ENCODE measurements at regions not wholly inside any gene's neighbourhood (a gene's known extent, or its start where the extent isn't known, plus 50 kb on each side); places are given as distances from the start of the nearest gene placed in this dataset.
A peak's percentile ranks its signal among the peaks of the same experiment; 100 is the strongest.

DNA sequence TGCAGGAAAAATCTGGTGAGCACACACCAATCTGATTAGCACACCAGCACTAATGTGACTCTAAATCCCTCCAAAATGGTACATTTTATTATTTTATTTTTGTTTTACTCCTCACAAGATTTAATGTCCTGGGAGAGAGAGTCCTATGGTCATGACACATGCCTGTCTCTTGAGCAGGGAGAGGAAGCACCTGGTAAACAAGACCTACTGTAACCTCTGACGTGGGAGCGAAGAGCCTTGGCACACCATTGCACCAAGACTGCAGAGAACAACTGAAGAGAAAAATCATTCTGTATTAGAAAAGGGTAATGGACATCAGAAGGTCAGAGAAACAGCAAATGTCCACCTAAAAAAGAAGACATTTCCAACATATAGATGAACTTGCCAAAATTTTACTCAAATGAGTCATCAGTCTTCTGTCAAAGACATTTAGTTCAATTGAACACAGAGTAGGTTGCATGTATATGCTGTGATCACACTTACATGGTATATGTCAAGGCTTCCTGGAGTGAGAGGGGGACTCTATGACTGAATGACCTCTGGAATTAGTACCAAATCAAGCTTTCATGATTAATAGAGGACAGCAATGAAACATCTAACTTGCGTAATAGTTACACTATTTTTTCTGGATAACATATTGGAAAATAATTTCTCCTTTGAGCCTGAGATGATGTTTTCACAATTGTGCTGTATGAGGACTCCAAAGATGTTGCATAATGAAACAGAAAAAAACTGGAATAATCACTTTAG is 186.9 kb upstream of the FLRT2 start:
- Histone ChIP-seq H3K4me1 (ENCODE audit: control insufficient read depth in 5 of 5, insufficient read depth in 5 of 5, low read length in 5 of 5) (peaks cover 0 to 15% (median 0%) of the 10 kb centered on the region in 5 donors), H3K9me3 (ENCODE audit: control insufficient read depth in 4 of 4, insufficient read depth in 3 of 4, low read length in 3 of 4) (no peaks in the 10 kb centered on the region), H3K4me3 (no peak overlapping the region), H3K27ac (ENCODE audit: low read depth in 1 of 2, low read length in 1 of 2) (no peak overlapping the region), H3K27me3 (ENCODE audit: control insufficient read depth in 3 of 3, insufficient read depth in 3 of 3, low read length in 2 of 3) (no peaks in the 10 kb centered on the region), H3K36me3 (ENCODE audit: control insufficient read depth in 4 of 4, insufficient read depth in 4 of 4, low read length in 4 of 4) (no peaks in the 10 kb centered on the region), H3K9ac (ENCODE audit: insufficient read depth in 1 of 2, low read length in 2 of 2) (no peak overlapping the region)
- TF ChIP-seq, protein P1, sequence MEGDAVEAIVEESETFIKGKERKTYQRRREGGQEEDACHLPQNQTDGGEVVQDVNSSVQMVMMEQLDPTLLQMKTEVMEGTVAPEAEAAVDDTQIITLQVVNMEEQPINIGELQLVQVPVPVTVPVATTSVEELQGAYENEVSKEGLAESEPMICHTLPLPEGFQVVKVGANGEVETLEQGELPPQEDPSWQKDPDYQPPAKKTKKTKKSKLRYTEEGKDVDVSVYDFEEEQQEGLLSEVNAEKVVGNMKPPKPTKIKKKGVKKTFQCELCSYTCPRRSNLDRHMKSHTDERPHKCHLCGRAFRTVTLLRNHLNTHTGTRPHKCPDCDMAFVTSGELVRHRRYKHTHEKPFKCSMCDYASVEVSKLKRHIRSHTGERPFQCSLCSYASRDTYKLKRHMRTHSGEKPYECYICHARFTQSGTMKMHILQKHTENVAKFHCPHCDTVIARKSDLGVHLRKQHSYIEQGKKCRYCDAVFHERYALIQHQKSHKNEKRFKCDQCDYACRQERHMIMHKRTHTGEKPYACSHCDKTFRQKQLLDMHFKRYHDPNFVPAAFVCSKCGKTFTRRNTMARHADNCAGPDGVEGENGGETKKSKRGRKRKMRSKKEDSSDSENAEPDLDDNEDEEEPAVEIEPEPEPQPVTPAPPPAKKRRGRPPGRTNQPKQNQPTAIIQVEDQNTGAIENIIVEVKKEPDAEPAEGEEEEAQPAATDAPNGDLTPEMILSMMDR (IDR thresholded peaks at IDR 0.05; ENCODE audit: control extremely low read depth, extremely low read depth) = no peak
- WGBS, 2 donors = 78 to 91% methylated on average over 3 of the region's 3 CpGs
- ATAC-seq (ENCODE audit: insufficient read depth, low FRiP score) (no peak), DNase-seq (no peak)

DNA sequence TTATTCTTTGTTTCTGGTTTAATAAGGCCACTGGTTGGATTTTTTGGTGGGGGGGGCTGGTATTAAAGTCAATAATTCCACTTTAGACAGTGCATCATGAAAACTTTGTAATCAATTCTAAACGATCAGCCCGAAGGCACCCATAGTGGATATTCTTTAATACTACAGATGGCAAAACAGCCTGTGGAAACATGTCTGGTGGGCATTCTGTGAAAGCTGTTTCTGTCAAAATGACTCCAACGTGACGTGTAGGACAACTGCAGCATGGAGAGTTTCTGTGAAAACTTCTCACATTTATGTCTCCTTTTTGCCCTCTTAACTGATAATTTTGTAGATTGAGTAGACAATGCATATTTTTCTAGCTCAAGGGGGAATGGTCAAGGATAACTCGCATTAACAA is 185.8 kb upstream of the FLRT2 start:
- Histone ChIP-seq H3K27ac (ENCODE audit: low read depth in 1 of 2, low read length in 1 of 2) (no peak overlapping the region), H3K4me3 (no peak overlapping the region), H3K9me3 (ENCODE audit: control insufficient read depth in 4 of 4, insufficient read depth in 3 of 4, low read length in 3 of 4) (no peaks in the 10 kb centered on the region), H3K36me3 (ENCODE audit: control insufficient read depth in 4 of 4, insufficient read depth in 4 of 4, low read length in 4 of 4) (no peaks in the 10 kb centered on the region), H3K4me1 (ENCODE audit: control insufficient read depth in 5 of 5, insufficient read depth in 5 of 5, low read length in 5 of 5) (peaks cover 0 to 15% (median 0%) of the 10 kb centered on the region in 5 donors), H3K27me3 (ENCODE audit: control insufficient read depth in 3 of 3, insufficient read depth in 3 of 3, low read length in 2 of 3) (no peaks in the 10 kb centered on the region), H3K9ac (ENCODE audit: insufficient read depth in 1 of 2, low read length in 2 of 2) (no peak overlapping the region)
- DNase-seq = no peak
- 91 to 97% methylated on average over 5 of the region's 5 CpGs for WGBS, 2 donors
- ATAC-seq (ENCODE audit: insufficient read depth, low FRiP score) = no peak
- TF ChIP-seq, protein P1 (IDR thresholded peaks at IDR 0.05; ENCODE audit: control extremely low read depth, extremely low read depth) = no peak

DNA sequence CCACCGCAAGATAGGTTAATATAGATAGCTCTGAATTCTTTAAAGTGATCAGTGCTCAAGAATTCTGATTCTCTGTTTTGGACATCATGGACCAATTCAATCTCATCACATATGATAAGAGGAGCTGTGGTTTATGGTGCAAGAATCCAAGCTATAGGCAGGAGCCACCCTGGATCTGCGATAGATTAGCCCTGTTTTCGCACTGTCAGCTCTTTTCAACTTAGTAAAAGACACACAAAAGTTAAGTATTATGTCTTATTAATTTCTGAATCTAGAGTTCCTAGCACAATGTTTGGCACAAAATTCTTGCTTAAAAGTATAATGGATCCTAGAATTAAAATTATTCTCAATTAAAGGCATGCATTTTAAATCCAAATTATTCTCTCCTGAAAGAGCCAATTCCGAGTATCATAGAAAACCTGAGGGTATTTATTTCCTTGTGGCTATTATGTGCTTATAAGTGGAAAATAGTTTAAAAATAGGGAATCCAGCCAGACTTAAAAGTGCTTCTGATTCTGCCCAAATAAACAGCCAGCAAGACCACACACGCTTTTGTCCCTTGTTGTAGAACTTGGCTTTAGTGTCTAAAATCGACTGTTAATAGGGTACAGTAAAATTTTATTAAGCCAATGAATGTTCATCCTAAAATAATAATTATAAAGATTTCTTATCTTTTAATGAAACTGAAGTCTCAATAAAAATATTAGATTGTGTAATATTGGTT is 184.9 kb upstream of the FLRT2 start:
- no peak overlapping the region for H3K4me3 ChIP-seq
- WGBS, 2 donors = 73 to 89% methylated on average over 6 of the region's 6 CpGs
- DNase-seq (peak in 2 of 3 donors; percentile 69 to 83), ATAC-seq (ENCODE audit: insufficient read depth, low FRiP score) (no peak)
- peaks cover 0 to 15% (median 0%) of the 10 kb centered on the region in 5 donors for H3K4me1 ChIP-seq (ENCODE audit: control insufficient read depth in 5 of 5, insufficient read depth in 5 of 5, low read length in 5 of 5)
- H3K9me3 ChIP-seq (ENCODE audit: control insufficient read depth in 4 of 4, insufficient read depth in 3 of 4, low read length in 3 of 4) = no peaks in the 10 kb centered on the region
- no peak overlapping the region for H3K27ac ChIP-seq (ENCODE audit: low read depth in 1 of 2, low read length in 1 of 2)
- H3K9ac ChIP-seq (ENCODE audit: insufficient read depth in 1 of 2, low read length in 2 of 2) = no peak overlapping the region
- H3K27me3 ChIP-seq (ENCODE audit: control insufficient read depth in 3 of 3, insufficient read depth in 3 of 3, low read length in 2 of 3) = no peaks in the 10 kb centered on the region
- TF ChIP-seq, protein P1 (IDR thresholded peaks at IDR 0.05; ENCODE audit: control extremely low read depth, extremely low read depth) = no peak
- H3K36me3 ChIP-seq (ENCODE audit: control insufficient read depth in 4 of 4, insufficient read depth in 4 of 4, low read length in 4 of 4) = no peaks in the 10 kb centered on the region
